ENCODE measurements at regions not wholly inside any gene's neighbourhood (a gene's known extent, or its start where the extent isn't known, plus 50 kb on each side); places are given as distances from the start of the nearest gene placed in this dataset.

GRCh38 chr11:112882494-112883381, 78.5 kb upstream of the NCAM1 start:
- no peak for DNase-seq
- H3K36me3 Mint-ChIP-seq (ENCODE audit: low read depth): no peaks in the 10 kb centered on the region
- no peak overlapping the region for H3K4me3 Mint-ChIP-seq
- H3K27ac Mint-ChIP-seq: no peak overlapping the region
- peaks cover 34% of the 10 kb centered on the region for H3K9me3 Mint-ChIP-seq
- H3K4me1 Mint-ChIP-seq (ENCODE audit: low read depth): no peaks in the 10 kb centered on the region
- no peak for TF ChIP-seq CTCF (IDR thresholded peaks at IDR 0.05)
- H3K27me3 Mint-ChIP-seq (ENCODE audit: insufficient read depth): no peaks in the 10 kb centered on the region

GRCh38 chr11:112884012-112884767, 77.0 kb upstream of the NCAM1 start:
- Mint-ChIP-seq H3K4me3 (no peak overlapping the region), H3K4me1 (ENCODE audit: low read depth) (no peaks in the 10 kb centered on the region), H3K9me3 (peaks cover 28% of the 10 kb centered on the region), H3K36me3 (ENCODE audit: low read depth) (no peaks in the 10 kb centered on the region), H3K27me3 (ENCODE audit: insufficient read depth) (no peaks in the 10 kb centered on the region), H3K27ac (no peak overlapping the region)
- no peak for TF ChIP-seq CTCF (IDR thresholded peaks at IDR 0.05)
- no peak for DNase-seq

- Mint-ChIP-seq H3K4me1 (ENCODE audit: low read depth) (no peaks in the 10 kb centered on the region), H3K27me3 (ENCODE audit: insufficient read depth) (no peaks in the 10 kb centered on the region), H3K36me3 (ENCODE audit: low read depth) (no peaks in the 10 kb centered on the region), H3K27ac (no peak overlapping the region), H3K4me3 (no peak overlapping the region), H3K9me3 (peaks cover 21% of the 10 kb centered on the region)
- no peak for TF ChIP-seq CTCF (IDR thresholded peaks at IDR 0.05)
- no peak for DNase-seq
Observed at GRCh38 chr11:112885744-112886433, 75.3 kb upstream of the NCAM1 start.

DNA sequence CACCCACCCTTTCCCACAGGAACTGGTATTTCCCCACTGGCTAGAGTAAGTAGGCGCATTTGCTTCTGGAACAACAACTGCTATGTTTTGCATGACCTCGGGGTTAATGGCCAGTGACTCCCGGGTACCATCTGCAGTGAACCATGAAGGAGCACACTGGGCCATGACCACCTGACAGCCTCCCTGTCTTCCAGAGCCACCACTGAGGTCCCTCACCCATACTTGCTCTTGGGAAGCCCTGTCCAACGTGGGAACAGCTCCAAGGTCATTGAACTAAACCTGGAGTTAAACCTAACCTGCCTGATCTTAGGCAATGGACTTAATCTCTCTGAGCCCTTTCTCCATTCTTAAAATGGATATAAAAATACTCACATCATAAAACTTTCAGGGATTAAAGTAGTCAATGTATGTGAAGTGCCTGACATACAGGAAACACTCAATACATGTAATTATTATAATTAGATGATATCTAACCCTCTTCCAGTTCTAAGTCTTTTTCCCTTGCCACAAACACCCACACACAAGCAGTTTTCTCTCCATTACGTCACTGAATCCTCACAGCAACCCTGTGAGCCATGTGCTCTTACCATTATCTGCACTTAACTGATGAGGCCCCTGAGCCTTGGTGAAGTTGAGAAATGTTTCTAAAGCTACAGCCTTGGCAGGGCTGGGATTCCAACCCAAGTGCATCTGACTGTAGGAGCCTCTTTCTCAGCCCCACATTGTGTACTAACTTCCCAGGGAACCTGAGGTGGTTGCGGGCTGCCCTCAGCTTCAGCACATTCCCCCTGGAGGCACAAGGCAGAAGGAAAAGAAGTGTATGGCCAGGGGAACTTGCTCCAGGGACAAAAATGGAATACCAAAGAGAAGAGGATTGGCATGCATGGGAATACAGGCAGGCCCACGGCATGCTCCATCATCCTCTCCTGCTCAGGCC, 74.5 kb upstream of the NCAM1 start:
- TF ChIP-seq CTCF (IDR thresholded peaks at IDR 0.05): no peak
- H3K4me1 Mint-ChIP-seq (ENCODE audit: low read depth): no peaks in the 10 kb centered on the region
- no peak for DNase-seq
- H3K27me3 Mint-ChIP-seq (ENCODE audit: insufficient read depth): no peaks in the 10 kb centered on the region
- H3K27ac Mint-ChIP-seq: no peak overlapping the region
- H3K36me3 Mint-ChIP-seq (ENCODE audit: low read depth): no peaks in the 10 kb centered on the region
- H3K4me3 Mint-ChIP-seq: no peak overlapping the region
- H3K9me3 Mint-ChIP-seq: peaks cover 27% of the 10 kb centered on the region

DNA sequence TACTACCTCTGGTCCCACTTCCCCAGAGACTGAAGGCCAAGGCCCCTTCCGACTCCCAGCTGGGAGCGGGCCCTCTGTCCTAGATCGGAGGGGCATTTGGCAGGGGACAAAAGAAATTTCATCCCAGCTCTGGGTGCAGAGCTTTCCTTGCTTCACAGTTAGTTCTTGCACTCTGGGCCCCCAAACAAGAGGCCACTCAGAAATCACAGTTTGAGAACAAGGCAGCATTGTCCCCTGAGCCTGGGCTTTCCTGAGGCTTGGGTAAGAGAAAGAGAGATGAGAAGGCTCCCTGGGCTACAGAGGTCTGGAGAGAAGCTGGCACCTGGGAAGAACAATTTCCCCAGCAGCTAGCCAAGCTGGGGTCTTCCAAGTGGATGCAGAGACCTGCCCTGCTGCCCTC, 71.8 kb upstream of the NCAM1 start:
- Mint-ChIP-seq H3K9me3 (peaks cover 46% of the 10 kb centered on the region), H3K27me3 (ENCODE audit: insufficient read depth) (peaks cover 2% of the 10 kb centered on the region; the same call in 1 of the 2 replicates), H3K36me3 (ENCODE audit: low read depth) (no peaks in the 10 kb centered on the region), H3K27ac (no peak overlapping the region), H3K4me3 (no peak overlapping the region), H3K4me1 (ENCODE audit: low read depth) (no peaks in the 10 kb centered on the region)
- TF ChIP-seq CTCF (IDR thresholded peaks at IDR 0.05): no peak
- no peak for DNase-seq

Measured in HFFc6 (cell line).